ENCODE measurements at regions not wholly inside any gene's neighbourhood (a gene's known extent, or its start where the extent isn't known, plus 50 kb on each side); places are given as distances from the start of the nearest gene placed in this dataset.
A peak's percentile ranks its signal among the peaks of the same experiment; 100 is the strongest.

GRCh38 chr12:20305470-20305869 lies 62.9 kb upstream of the PDE3A start:
- Mint-ChIP-seq H3K9me3 (peaks cover 10 to 26% (median 17%) of the 10 kb centered on the region in 7 donors), H3K4me3 (no peak overlapping the region)

GRCh38 chr12:20309504-20310148 lies 58.7 kb upstream of the PDE3A start:
- Mint-ChIP-seq H3K4me1 (no peaks in the 10 kb centered on the region), H3K36me3 (no peaks in the 10 kb centered on the region), H3K27me3 (ENCODE audit: low read depth in 3 of 3) (peaks cover 0 to 2% (median 1%) of the 10 kb centered on the region in 3 donors), H3K9me3 (peaks cover 10 to 25% (median 16%) of the 10 kb centered on the region in 7 donors), H3K27ac (no peak overlapping the region), H3K4me3 (no peak overlapping the region)
- H3K9me3 ChIP-seq (replicated peaks in 1 of 2; ENCODE audit: control insufficient read depth in 1 of 2, insufficient read depth in 1 of 2, low read length in 2 of 2) = peaks cover 12% of the 10 kb centered on the region in 2 donors
- H3K4me3 ChIP-seq (replicated peaks in 1 of 3; ENCODE audit: low read depth in 2 of 3, low read length in 3 of 3) = no peak overlapping the region
- no peak for DNase-seq
- no peak for TF ChIP-seq CTCF (IDR thresholded peaks at IDR 0.05)
- no peaks in the 10 kb centered on the region for H3K79me2 ChIP-seq (ENCODE audit: insufficient read depth, low read length)
- WGBS (ENCODE audit: insufficient coverage) = 89% methylated on average over 2 of the region's 4 CpGs
- no peaks in the 10 kb centered on the region for H3K36me3 ChIP-seq (replicated peaks in 1 of 2; ENCODE audit: control insufficient read depth in 1 of 2, insufficient read depth in 2 of 2, low read length in 2 of 2)
- intact Hi-C loops (cut with micrococcal nuclease) = no loop called here
- no peak overlapping the region for H3K9ac ChIP-seq (ENCODE audit: insufficient read depth, low read length, poor library complexity, severe bottlenecking)
- H3K4me2 ChIP-seq (replicated peaks; ENCODE audit: extremely low read depth, low read length, poor library complexity, severe bottlenecking) = no peak overlapping the region
- no peaks in the 10 kb centered on the region for H3K27me3 ChIP-seq (ENCODE audit: control insufficient read depth in 2 of 2, insufficient read depth in 2 of 2, low read length in 2 of 2)
- no peaks in the 10 kb centered on the region for H4K20me1 ChIP-seq (ENCODE audit: insufficient read depth, low read length)
- H3K27ac ChIP-seq (ENCODE audit: low read depth in 1 of 2, low read length in 2 of 2) = no peak overlapping the region
- no peak overlapping the region for H2AFZ ChIP-seq (ENCODE audit: insufficient read depth, low read depth, low read length, poor library complexity, severe bottlenecking)
- H3K4me1 ChIP-seq (ENCODE audit: control insufficient read depth in 1 of 2, insufficient read depth in 2 of 2, low read length in 2 of 2) = no peaks in the 10 kb centered on the region

More at GRCh38 chr12:20305470-20305869, 62.9 kb upstream of the PDE3A start:
- peak overlapping the region in 1 of 7 donors; percentile 1 for H3K27ac Mint-ChIP-seq
- Histone ChIP-seq H3K9me3 (replicated peaks in 1 of 2; ENCODE audit: control insufficient read depth in 1 of 2, insufficient read depth in 1 of 2, low read length in 2 of 2) (peaks cover 16 to 18% of the 10 kb centered on the region in 2 donors), H3K36me3 (replicated peaks in 1 of 2; ENCODE audit: control insufficient read depth in 1 of 2, insufficient read depth in 2 of 2, low read length in 2 of 2) (no peaks in the 10 kb centered on the region), H3K27me3 (ENCODE audit: control insufficient read depth in 2 of 2, insufficient read depth in 2 of 2, low read length in 2 of 2) (no peaks in the 10 kb centered on the region), H2AFZ (ENCODE audit: insufficient read depth, low read depth, low read length, poor library complexity, severe bottlenecking) (no peak overlapping the region), H3K4me3 (replicated peaks in 1 of 3; ENCODE audit: low read depth in 2 of 3, low read length in 3 of 3) (no peak overlapping the region), H3K9ac (ENCODE audit: insufficient read depth, low read length, poor library complexity, severe bottlenecking) (no peak overlapping the region), H4K20me1 (ENCODE audit: insufficient read depth, low read length) (no peaks in the 10 kb centered on the region), H3K4me1 (ENCODE audit: control insufficient read depth in 1 of 2, insufficient read depth in 2 of 2, low read length in 2 of 2) (no peaks in the 10 kb centered on the region), H3K79me2 (ENCODE audit: insufficient read depth, low read length) (no peaks in the 10 kb centered on the region), H3K4me2 (replicated peaks; ENCODE audit: extremely low read depth, low read length, poor library complexity, severe bottlenecking) (no peak overlapping the region), H3K27ac (ENCODE audit: low read depth in 1 of 2, low read length in 2 of 2) (no peak overlapping the region)
- H3K36me3 Mint-ChIP-seq = no peaks in the 10 kb centered on the region
- TF ChIP-seq CTCF (IDR thresholded peaks at IDR 0.05) = no peak
- intact Hi-C loops (cut with micrococcal nuclease) = no loop called here
- H3K27me3 Mint-ChIP-seq (ENCODE audit: low read depth in 3 of 3) = peaks cover 0 to 2% (median 1%) of the 10 kb centered on the region in 3 donors
- H3K4me1 Mint-ChIP-seq = no peaks in the 10 kb centered on the region
- 100% methylated on average over 3 of the region's 3 CpGs for WGBS (ENCODE audit: insufficient coverage)
- DNase-seq = no peak
